ENCODE measurements at regions not wholly inside any gene's neighbourhood (a gene's known extent, or its start where the extent isn't known, plus 50 kb on each side); places are given as distances from the start of the nearest gene placed in this dataset.
A peak's percentile ranks its signal among the peaks of the same experiment; 100 is the strongest.
"Not testable (repeated sequence)": the region's sequence is repeated elsewhere in the genome, so short reads cannot be mapped to it uniquely, and the experiment has no call there.

DNA sequence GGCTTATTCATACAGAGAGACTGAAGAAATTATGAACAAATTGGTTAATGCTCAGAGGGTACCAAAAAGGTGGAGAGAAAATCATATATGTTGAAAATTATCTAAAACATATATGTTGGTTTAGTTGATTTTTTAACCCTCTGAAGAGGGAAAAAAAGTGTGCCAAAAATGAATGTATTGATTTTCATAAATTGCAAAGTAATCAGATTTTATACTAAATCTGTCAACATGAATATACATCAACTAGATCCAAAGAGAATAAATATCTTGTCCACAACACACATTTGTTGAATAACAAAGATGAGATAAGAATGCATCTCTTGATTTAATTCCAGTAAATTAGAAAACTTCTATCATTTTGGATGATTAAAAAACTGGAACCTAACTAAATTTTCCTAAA is 125.3 kb upstream of the TACR3 start:
- no peak overlapping the region for H3K4me3 ChIP-seq (ENCODE audit: low read depth in 1 of 2, low read length in 2 of 2)
- no peaks in the 10 kb centered on the region for H3K36me3 ChIP-seq (ENCODE audit: control insufficient read depth in 1 of 2, insufficient read depth in 2 of 2, low read length in 2 of 2)
- H3K27ac ChIP-seq (ENCODE audit: low read length): no peak overlapping the region
- H3K9me3 ChIP-seq (ENCODE audit: control insufficient read depth in 1 of 2, low read length in 2 of 2): peaks cover 0 to 2% of the 10 kb centered on the region in 2 donors
- H3K4me1 ChIP-seq (ENCODE audit: control insufficient read depth in 1 of 2, insufficient read depth in 2 of 2, low read length in 2 of 2): no peaks in the 10 kb centered on the region
- H3K27me3 ChIP-seq (ENCODE audit: low read depth, low read length): no peaks in the 10 kb centered on the region

DNA sequence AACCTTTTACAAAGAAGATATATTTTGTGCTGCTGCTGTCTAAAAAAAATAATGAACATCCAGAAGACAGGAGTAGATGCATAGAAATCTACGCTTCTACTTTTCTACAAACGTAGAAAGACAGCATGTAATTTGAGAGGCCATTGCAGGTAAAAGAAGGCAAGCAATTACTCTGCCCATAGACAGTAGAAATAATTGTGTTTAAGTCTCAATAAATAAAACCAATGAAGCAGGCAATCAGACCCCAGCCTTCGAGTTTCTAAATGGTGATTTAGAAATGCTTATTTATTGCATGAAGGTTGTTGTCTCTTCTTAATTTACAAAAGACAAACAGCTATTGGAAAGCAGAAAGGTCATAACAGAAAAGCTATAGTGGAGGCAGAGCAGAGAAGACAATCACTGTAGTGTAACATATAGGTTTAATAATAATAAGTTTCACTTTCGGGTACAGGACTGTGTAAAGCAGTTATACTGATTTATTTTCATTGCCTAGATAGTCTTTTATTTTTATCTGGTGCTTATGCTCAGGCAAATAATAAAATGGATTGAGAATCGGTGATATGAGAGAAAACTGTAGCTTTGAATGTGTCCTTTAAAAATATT is 123.0 kb upstream of the TACR3 start:
- H3K27me3 ChIP-seq (ENCODE audit: low read depth, low read length): no peaks in the 10 kb centered on the region
- H3K36me3 ChIP-seq (ENCODE audit: control insufficient read depth in 1 of 2, insufficient read depth in 2 of 2, low read length in 2 of 2): no peaks in the 10 kb centered on the region
- no peaks in the 10 kb centered on the region for H3K4me1 ChIP-seq (ENCODE audit: control insufficient read depth in 1 of 2, insufficient read depth in 2 of 2, low read length in 2 of 2)
- no peaks in the 10 kb centered on the region for H3K9me3 ChIP-seq (ENCODE audit: control insufficient read depth in 1 of 2, low read length in 2 of 2)
- no peak overlapping the region for H3K27ac ChIP-seq (ENCODE audit: low read length)
- H3K4me3 ChIP-seq (ENCODE audit: low read depth in 1 of 2, low read length in 2 of 2): no peak overlapping the region

DNA sequence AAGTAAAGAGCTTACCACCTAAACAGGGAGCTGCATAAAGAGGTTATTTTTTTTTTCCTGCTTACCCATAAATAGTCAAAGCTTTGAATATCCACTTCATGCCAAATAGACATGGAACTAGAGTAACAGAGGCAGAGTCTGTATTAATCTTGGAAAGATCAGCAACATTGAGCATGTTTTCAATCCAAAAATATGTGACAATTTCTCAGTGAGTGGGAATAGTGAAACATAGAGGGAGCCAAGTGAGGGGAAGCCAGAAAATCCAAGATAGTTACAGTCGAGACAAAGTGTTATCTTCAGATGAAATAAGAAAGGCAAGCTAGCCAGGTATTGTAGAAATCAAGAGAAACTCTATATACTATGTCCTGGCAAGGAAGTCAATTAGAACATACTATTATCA is 122.3 kb upstream of the TACR3 start:
- Histone ChIP-seq H3K27me3 (ENCODE audit: low read depth, low read length) (no peaks in the 10 kb centered on the region), H3K27ac (ENCODE audit: low read length) (no peak overlapping the region), H3K36me3 (ENCODE audit: control insufficient read depth in 1 of 2, insufficient read depth in 2 of 2, low read length in 2 of 2) (no peaks in the 10 kb centered on the region), H3K9me3 (ENCODE audit: control insufficient read depth in 1 of 2, low read length in 2 of 2) (no peaks in the 10 kb centered on the region), H3K4me3 (ENCODE audit: low read depth in 1 of 2, low read length in 2 of 2) (no peak overlapping the region), H3K4me1 (ENCODE audit: control insufficient read depth in 1 of 2, insufficient read depth in 2 of 2, low read length in 2 of 2) (no peaks in the 10 kb centered on the region)

DNA sequence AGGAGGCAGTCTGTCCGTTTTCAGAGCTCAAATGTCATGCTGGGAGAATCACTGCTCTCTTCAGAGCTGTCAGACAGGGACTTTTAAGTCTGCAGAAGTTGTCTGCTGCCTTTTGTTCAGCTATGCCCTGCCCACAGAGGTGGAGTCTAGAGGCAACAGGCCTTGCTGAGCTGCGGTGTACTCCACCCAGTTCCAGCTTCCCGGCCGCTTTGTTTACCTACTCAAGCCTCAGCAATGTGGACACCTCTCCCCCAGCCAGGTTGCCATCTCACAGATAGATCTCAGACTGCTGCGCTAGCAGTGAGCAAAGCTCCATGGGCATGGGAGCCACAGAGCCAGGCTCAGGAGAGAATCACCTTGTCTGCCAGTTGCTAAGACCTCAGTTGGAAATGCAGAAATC is 90.5 kb upstream of the TACR3 start:
- not testable (repeated sequence) for H3K4me1 ChIP-seq (ENCODE audit: control insufficient read depth in 1 of 2, insufficient read depth in 2 of 2, low read length in 2 of 2); H3K9me3 ChIP-seq (ENCODE audit: control insufficient read depth in 1 of 2, low read length in 2 of 2); H3K36me3 ChIP-seq (ENCODE audit: control insufficient read depth in 1 of 2, insufficient read depth in 2 of 2, low read length in 2 of 2); H3K4me3 ChIP-seq (ENCODE audit: low read depth in 1 of 2, low read length in 2 of 2); H3K27ac ChIP-seq (ENCODE audit: low read length); H3K27me3 ChIP-seq (ENCODE audit: low read depth, low read length)

DNA sequence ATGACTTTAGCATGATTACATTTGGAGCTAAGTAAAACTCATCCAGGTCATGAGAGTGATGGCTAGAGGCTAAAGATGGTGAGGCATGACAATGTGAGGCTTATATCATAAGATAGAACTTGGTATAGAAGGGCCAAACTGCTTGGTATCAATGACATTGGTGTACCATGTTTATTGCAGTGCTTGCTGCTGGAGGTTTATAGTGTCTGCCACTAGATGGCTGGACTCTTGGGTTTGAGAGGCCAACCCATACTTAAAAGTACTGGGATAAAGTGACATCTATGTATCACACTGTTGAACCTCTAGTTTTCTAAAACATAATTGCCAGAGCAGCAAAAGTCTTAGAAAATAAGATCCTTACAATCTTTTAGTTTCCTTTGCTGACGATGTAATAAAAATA is 83.0 kb upstream of the TACR3 start:
- H3K9me3 ChIP-seq (ENCODE audit: control insufficient read depth in 1 of 2, low read length in 2 of 2): peaks cover 0 to 6% of the 10 kb centered on the region in 2 donors
- no peaks in the 10 kb centered on the region for H3K4me1 ChIP-seq (ENCODE audit: control insufficient read depth in 1 of 2, insufficient read depth in 2 of 2, low read length in 2 of 2)
- H3K4me3 ChIP-seq (ENCODE audit: low read depth in 1 of 2, low read length in 2 of 2): no peak overlapping the region
- H3K27ac ChIP-seq (ENCODE audit: low read length): no peak overlapping the region
- no peaks in the 10 kb centered on the region for H3K27me3 ChIP-seq (ENCODE audit: low read depth, low read length)
- H3K36me3 ChIP-seq (ENCODE audit: control insufficient read depth in 1 of 2, insufficient read depth in 2 of 2, low read length in 2 of 2): no peaks in the 10 kb centered on the region

GRCh38 chr4:103787057-103787456 is 67.3 kb upstream of the TACR3 start:
- Histone ChIP-seq H3K4me3 (ENCODE audit: low read depth in 1 of 2, low read length in 2 of 2) (peak overlapping the region in 1 of 2 donors; percentile 8), H3K9me3 (ENCODE audit: control insufficient read depth in 1 of 2, low read length in 2 of 2) (peaks cover 0 to 16% of the 10 kb centered on the region in 2 donors), H3K27ac (ENCODE audit: low read length) (no peak overlapping the region), H3K4me1 (ENCODE audit: control insufficient read depth in 1 of 2, insufficient read depth in 2 of 2, low read length in 2 of 2) (no peaks in the 10 kb centered on the region), H3K27me3 (ENCODE audit: low read depth, low read length) (no peaks in the 10 kb centered on the region), H3K36me3 (ENCODE audit: control insufficient read depth in 1 of 2, insufficient read depth in 2 of 2, low read length in 2 of 2) (no peaks in the 10 kb centered on the region)

- Histone ChIP-seq H3K4me3 (ENCODE audit: low read depth in 1 of 2, low read length in 2 of 2) (no peak overlapping the region), H3K9me3 (ENCODE audit: control insufficient read depth in 1 of 2, low read length in 2 of 2) (peaks cover 0 to 16% of the 10 kb centered on the region in 2 donors), H3K27ac (ENCODE audit: low read length) (no peak overlapping the region)
These were observed 66.8 kb upstream of the TACR3 start for GRCh38 chr4:103786593-103786992.

GRCh38 chr4:103786014-103786413 is 66.2 kb upstream of the TACR3 start:
- H3K36me3 ChIP-seq (ENCODE audit: control insufficient read depth in 1 of 2, insufficient read depth in 2 of 2, low read length in 2 of 2): no peaks in the 10 kb centered on the region
- no peak overlapping the region for H3K27ac ChIP-seq (ENCODE audit: low read length)
- peaks cover 0 to 16% of the 10 kb centered on the region in 2 donors for H3K9me3 ChIP-seq (ENCODE audit: control insufficient read depth in 1 of 2, low read length in 2 of 2)
- no peaks in the 10 kb centered on the region for H3K4me1 ChIP-seq (ENCODE audit: control insufficient read depth in 1 of 2, insufficient read depth in 2 of 2, low read length in 2 of 2)
- no peaks in the 10 kb centered on the region for H3K27me3 ChIP-seq (ENCODE audit: low read depth, low read length)
- H3K4me3 ChIP-seq (ENCODE audit: low read depth in 1 of 2, low read length in 2 of 2): no peak overlapping the region

More at GRCh38 chr4:103786593-103786992, 66.8 kb upstream of the TACR3 start:
- Histone ChIP-seq H3K27me3 (ENCODE audit: low read depth, low read length) (no peaks in the 10 kb centered on the region), H3K36me3 (ENCODE audit: control insufficient read depth in 1 of 2, insufficient read depth in 2 of 2, low read length in 2 of 2) (no peaks in the 10 kb centered on the region), H3K4me1 (ENCODE audit: control insufficient read depth in 1 of 2, insufficient read depth in 2 of 2, low read length in 2 of 2) (no peaks in the 10 kb centered on the region)

DNA sequence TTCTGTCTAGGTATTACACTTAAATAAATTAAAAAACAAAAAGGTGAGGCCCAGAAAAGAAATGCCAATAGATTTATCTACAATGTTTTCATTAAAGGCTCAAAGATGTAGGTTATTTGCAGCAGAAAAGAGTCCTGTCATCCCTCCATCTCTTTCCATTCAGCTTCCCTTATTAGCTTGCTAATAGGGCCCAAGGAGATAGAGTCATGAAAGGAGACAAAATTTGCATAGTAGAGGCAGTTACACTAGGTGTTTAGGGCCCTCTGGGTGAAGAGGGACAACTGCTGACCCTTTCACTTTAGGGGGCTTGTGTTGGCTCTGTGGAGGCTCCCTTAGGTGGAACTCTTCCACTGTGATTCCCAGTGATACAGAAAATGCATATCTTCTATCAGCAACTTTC is 58.4 kb upstream of the TACR3 start:
- H3K27ac ChIP-seq (ENCODE audit: low read length): no peak overlapping the region

GRCh38 chr4:103774326-103774825 is 54.6 kb upstream of the TACR3 start:
- H3K27me3 ChIP-seq (ENCODE audit: low read depth, low read length): no peaks in the 10 kb centered on the region
- H3K27ac ChIP-seq (ENCODE audit: low read length): no peak overlapping the region
- H3K36me3 ChIP-seq (ENCODE audit: control insufficient read depth in 1 of 2, insufficient read depth in 2 of 2, low read length in 2 of 2): no peaks in the 10 kb centered on the region
- H3K9me3 ChIP-seq (ENCODE audit: control insufficient read depth in 1 of 2, low read length in 2 of 2): no peaks in the 10 kb centered on the region
- H3K4me3 ChIP-seq (ENCODE audit: low read depth in 1 of 2, low read length in 2 of 2): no peak overlapping the region
- no peaks in the 10 kb centered on the region for H3K4me1 ChIP-seq (ENCODE audit: control insufficient read depth in 1 of 2, insufficient read depth in 2 of 2, low read length in 2 of 2)

More for the DNA sequence above, 58.4 kb upstream of the TACR3 start:
- Histone ChIP-seq H3K27me3 (ENCODE audit: low read depth, low read length) (no peaks in the 10 kb centered on the region), H3K36me3 (ENCODE audit: control insufficient read depth in 1 of 2, insufficient read depth in 2 of 2, low read length in 2 of 2) (no peaks in the 10 kb centered on the region), H3K4me1 (ENCODE audit: control insufficient read depth in 1 of 2, insufficient read depth in 2 of 2, low read length in 2 of 2) (no peaks in the 10 kb centered on the region), H3K4me3 (ENCODE audit: low read depth in 1 of 2, low read length in 2 of 2) (no peak overlapping the region), H3K9me3 (ENCODE audit: control insufficient read depth in 1 of 2, low read length in 2 of 2) (no peaks in the 10 kb centered on the region)

- Histone ChIP-seq H3K27me3 (ENCODE audit: low read depth, low read length) (no peaks in the 10 kb centered on the region), H3K9me3 (ENCODE audit: control insufficient read depth in 1 of 2, low read length in 2 of 2) (no peaks in the 10 kb centered on the region), H3K27ac (ENCODE audit: low read length) (no peak overlapping the region), H3K4me1 (ENCODE audit: control insufficient read depth in 1 of 2, insufficient read depth in 2 of 2, low read length in 2 of 2) (no peaks in the 10 kb centered on the region), H3K36me3 (ENCODE audit: control insufficient read depth in 1 of 2, insufficient read depth in 2 of 2, low read length in 2 of 2) (no peaks in the 10 kb centered on the region), H3K4me3 (ENCODE audit: low read depth in 1 of 2, low read length in 2 of 2) (no peak overlapping the region)
These were observed 54.0 kb upstream of the TACR3 start for GRCh38 chr4:103773691-103774231.

All from muscle layer of duodenum (tissue), 2 donors.